ENCODE measurements at regions not wholly inside any gene's neighbourhood (a gene's known extent, or its start where the extent isn't known, plus 50 kb on each side); places are given as distances from the start of the nearest gene placed in this dataset.
"Not testable (repeated sequence)": the region's sequence is repeated elsewhere in the genome, so short reads cannot be mapped to it uniquely, and the experiment has no call there.

DNA sequence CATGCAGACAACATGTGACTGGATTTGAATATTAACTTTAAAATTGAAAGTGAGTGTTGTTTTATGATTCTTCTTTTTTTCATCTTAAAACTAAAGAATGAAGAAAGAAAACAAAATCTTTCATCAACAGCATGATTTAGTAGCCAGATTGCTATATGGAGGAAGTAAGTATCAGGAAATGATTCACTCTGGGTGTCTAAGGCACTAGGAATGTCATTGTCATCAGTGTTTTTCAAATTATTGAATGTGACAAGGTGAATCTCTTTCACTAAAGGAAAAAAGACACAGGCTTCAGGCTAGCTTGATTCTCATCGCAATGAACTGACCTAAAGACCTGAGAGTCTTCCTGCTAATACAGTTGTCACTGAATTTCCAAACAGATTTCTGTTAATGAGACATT, 430.1 kb downstream of the FBXO15 start:
- DNase-seq = no peak

DNA sequence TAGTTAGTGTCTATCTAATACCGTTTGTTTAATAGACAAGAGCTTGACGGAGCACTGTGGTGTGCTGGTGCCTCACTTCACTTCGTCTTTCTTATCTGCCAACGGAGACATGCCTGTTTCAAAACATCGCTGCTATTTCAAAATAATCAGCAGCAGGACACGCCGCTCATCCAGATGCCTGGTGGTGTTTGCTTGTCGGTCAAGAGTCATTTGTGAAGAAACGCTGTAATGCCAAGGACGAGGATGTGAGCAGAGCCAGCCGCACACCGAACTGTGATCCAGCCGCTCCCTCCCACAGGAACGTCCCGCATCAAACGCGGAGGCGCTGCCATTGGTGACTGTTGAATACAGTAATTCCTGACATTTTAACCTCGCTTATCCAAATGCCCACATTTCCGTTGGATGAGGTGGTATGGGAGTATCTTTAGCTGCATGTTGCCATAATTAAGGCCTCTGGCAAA, 432.4 kb downstream of the FBXO15 start:
- no peak for DNase-seq

DNA sequence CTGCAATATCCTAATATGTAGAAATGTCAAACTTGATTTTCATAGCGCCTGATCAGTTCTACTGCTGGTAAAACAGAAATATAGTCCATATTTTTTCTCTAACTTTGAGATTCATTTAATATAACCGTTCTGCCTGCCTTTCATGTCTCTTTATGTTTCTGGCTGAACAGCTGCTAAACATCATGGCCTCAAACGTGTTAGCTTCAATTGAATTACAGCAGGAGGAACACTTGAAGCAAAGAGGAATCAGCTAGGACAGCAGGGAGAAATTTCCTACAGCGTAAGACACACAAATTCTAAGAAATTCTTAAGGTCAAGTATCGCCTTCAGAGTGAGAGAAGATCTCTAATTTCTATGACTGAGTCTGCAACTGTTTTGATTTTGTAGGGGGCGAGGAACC, 433.2 kb downstream of the FBXO15 start:
- no peak for DNase-seq

DNA sequence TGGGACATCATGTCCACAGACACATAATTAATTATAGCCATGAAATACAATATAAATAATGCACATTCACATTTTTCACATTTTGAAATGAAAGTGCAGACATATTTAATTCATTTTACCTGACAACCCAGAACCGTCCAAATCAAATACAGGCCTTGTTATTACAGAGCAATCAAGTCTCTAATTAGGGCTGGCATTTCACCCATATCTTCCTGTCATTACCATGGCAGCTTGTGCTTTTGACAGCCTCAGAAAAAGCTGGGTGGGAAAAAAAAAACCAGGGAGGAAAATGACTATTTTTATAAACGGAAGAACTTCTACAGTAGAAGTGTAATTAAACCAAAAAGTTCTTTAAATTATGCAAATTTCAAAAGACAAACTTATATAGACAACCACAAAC, 436.4 kb downstream of the FBXO15 start:
- DNase-seq = peak; percentile 17

DNA sequence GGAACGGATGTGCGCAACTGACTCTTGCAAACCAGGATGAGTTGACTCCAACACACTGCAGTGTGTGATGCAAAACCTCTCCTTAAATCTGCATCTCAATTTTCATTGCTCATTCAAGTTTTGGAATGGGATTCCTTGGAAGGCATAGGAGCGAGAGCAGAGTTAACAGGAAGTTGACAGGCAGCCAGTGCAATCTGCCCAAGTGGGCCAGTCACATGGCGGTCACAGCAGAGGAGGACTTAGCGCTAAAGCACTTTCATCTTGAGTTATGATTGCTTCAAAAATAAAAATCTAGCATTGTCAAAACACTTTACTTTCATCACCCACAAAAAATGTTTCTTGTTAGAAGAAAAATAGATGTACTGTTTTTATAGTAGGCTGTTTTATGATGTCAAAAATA, 439.0 kb downstream of the FBXO15 start:
- DNase-seq = no peak

DNA sequence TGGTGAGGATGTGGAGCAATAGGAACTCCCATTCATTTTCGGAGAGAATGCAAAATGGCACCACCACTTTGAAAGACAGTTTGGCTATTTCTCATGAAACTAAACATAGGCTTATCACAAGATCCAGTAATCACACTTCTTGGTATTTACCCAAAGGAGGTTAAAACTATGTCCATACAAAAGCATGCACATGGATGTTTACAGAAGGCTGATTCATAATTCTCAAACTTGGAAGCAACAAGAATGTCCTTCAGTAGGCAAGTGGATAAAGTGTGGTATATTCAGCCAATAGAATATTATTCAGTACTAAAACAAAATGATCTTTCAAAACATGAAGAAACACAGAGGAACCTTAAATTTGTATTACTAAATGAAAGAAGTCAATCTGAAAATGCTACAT, 440.6 kb downstream of the FBXO15 start:
- no peak for DNase-seq

DNA sequence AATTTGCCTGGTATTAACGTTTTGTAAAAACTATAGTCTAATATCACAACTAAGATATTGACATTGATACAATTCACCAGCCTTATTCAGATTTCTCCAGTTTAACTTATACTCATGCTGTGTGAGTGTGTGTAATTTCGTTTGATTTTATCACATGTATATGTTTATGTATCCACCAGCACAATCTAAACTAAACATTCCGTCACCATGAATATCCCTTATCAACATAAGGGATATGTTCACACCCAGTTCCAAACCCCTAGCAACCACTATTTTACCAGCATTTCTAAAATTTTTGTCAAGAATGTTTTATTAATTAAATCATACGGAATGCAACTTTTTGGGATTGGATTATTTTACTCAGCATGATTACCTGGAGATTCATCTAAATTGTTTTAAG, 450.3 kb downstream of the FBXO15 start:
- no peak for DNase-seq

DNA sequence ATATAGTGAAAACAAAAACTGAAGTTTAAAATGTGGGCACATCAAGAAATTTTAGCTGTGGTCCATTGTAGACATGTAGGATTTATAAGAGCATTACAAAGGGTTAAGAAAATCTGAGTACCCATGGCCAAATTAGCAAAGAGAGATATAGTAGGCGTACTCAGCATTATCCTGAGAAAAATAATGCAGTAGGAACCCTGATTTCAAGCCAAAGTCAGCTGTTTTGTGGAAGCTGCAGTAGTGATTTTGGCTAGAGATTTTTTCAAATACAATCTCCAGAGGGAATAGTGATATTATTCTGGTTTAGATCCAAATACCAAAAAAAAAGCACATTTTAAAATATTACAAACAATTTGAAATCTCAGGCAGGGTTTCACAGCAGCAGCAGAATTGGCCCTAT, 450.9 kb downstream of the FBXO15 start:
- DNase-seq = no peak

DNA sequence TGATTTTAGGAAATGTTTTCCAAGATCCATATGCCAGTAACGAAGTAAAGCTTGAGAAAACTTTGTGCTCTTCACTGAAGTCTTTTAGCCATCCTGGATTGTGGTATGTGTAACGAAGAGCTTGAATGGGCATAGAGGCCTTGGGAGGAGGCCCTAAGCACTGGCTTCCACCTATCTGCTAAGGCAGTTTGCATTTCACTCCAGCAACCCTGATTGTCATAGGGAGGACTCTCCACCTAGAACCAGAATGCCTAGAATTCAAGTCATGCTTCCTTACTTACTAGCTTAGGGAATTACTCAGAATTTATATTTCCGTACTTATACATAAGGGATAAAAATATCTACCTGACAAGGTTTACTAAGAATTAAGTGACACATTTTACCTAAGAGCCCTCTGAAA, 451.5 kb downstream of the FBXO15 start:
- no peak for DNase-seq

DNA sequence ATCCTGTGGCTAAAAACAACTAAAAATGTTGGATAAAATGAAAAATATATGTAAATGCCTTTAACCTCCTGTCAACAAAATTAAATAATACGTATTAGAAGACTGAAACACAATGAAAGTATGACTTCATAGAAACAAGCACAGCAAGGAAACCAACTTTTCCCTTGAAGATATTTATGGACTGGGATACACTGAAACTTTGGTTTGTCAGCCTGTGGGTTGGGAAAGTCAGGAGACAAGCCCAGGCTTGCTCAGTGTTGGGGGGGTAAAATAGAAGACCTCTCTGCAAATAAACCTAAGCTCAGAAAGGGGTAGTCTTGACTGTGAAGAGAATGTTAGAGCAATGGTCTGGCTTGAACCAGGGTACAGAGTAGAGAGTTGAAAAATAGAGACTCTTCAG, 454.5 kb downstream of the FBXO15 start:
- DNase-seq = no peak

DNA sequence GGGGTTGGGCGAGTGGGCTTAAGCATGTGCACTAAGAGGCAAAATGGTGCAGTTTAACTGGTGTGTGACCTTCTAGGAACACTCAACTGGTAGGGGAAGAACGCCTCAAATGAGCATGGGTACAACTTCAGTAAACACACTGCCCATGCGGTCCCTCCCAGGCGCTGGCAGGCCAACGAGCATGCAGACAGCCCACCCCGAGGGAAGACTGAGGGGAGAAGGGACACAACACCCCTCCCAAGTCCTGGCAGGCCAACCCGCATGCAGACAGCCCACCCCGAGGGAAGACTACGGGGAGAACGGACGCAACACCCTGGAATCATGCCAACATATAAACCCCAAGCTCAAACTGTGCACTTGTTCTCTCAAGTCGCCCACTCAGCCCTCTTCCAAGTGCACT, 456.0 kb downstream of the FBXO15 start:
- DNase-seq = no peak

DNA sequence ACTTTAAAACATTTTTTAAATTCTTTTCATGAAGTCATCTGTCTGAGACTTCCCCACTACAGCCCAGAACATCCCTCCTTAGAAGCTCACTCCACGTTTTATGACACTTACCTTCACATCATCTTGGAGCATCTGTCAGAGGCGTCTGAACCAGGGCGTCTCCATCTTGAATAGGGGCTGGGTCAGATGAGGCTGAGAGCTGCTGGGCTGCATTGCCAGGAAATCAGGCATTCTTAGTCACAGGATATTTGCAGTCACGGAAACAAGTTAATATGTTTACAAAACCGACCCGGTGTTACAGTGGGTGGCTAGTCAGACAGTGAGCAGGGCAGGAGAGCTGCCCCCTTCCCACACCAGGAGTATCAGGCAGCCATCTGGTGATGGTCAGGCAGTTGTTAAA, 456.5 kb downstream of the FBXO15 start:
- DNase-seq = no peak

DNA sequence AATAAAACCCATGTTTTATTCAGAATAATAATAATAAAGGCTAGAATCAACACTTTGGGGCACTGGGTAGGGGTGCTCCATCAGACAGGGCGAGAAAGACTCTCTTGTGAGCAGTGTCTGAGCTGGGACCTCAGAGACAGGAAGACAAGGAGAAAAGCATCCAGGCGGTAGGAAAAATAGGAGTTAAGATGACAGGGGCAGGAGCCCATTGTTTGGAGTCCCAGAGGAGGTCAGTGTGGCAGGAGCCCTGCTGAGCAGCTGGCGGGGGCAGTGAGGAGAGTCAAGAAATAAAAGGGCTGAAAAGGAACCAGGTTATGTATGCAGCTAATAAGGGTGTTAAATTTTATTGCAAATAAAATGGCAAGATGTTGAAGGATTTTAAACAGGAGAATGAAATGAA, 457.4 kb downstream of the FBXO15 start:
- DNase-seq = no peak

DNA sequence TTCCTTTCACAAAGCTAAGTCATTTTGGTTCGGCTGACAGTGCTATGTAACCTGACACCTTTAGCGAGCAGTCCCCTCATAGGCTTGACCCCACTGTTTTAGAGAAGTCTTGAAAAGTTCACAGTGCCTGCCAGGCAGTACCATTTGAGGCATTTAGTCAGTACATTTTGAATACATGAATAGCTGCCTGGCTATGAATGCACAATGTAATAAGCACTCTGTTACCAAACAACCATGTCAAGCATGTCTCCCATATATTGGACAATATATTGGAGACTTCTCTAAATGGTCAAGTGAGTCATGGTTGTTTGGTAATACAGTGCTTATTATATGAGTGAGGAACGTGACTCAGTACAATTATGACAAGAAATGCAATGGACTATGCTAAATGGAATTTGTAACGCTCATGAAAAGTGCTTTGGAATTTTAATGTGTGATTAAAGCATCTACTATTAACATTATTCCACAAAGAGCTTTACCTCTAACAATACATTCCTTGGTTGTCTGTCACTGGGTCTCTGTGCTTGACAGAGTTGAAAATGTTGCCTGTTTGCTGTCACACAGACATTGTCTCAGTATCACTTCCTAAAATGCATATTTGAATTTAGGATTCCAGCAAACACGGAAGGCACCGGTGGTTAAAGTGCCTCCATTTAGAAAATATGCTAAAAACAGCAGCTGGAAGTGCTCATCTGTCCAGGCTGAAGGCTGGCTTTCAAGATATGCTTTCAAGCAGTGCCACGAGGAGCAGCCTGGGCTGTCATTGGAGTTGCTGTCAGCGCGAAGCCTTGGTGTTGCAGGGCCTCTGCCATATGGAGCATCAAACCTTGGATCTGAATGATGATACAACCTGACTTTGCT, 458.6 kb downstream of the FBXO15 start:
- DNase-seq = no peak

DNA sequence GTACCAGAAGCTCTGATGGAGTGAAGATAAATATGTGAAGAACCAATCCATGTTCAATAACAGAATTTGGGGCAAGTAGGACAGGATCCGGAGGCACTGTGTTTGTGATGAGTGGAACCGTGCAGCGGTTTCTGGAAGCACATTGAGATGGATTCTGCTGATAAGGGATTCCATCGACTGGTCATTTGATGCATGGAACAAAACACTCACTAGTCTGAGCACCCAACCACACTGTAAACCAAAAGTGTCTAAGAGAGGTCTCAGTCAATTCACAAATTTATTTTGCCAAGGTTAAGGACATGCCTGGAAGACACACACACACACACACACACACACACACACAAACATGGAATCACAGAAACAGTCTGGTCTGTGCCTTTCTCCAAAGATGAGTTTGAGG, 459.5 kb downstream of the FBXO15 start:
- DNase-seq = no peak

DNA sequence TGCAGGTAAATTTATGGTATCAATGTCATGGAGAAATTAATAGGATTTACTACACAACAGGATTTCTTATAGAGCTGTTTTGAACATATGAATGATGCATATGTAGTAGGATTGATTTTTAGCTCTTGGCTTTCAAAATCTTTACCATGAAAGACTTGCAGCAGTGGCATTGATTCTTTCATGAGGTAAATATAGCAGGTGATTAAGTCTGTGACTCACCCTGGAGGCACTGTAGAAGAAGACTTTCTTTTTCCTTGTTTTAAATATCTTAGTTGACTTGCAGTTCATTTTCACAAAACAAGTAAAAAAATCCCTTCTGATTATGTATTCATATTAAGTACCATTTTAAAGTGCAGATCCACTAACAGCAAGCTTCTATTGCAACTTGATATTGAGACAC, 463.0 kb downstream of the FBXO15 start:
- DNase-seq = no peak

DNA sequence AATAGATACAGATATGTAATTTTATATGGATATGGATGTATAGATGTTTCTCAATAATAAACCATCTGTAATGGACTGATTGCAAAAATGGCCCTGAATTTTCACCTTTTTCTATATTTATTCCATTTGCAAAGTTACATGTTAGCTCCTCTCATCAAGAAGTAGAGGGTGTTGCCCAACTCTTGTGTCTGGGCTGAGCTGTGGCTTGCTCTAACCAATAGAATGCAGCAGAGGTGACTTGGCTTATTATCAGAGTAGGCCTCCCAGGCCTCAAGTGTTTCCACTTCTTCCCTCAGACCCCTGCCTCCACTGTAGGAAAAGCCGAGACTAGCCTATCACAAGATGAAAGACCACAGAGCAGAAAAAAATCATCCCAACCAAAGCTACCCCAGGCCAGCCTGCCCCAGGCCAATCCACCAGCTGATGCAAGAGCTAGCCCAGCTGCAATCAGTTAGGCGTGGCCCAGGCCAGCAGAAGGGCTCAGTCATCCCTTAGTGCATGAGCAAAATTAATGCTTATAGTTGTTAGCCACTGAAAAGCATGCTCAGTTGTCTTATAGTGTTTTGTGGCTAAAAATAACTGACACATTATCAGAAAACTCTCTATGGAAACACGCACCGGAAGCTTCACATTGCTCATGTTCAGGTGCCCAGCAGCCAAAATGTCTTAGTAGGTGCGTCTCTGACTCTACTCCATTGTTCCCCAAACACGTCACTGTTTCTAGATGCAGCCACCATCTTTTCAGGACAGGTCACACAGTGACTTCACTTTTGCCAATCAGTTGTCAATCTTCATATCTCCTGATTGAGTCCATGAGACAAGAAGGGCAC, 464.0 kb downstream of the FBXO15 start:
- no peak for DNase-seq

DNA sequence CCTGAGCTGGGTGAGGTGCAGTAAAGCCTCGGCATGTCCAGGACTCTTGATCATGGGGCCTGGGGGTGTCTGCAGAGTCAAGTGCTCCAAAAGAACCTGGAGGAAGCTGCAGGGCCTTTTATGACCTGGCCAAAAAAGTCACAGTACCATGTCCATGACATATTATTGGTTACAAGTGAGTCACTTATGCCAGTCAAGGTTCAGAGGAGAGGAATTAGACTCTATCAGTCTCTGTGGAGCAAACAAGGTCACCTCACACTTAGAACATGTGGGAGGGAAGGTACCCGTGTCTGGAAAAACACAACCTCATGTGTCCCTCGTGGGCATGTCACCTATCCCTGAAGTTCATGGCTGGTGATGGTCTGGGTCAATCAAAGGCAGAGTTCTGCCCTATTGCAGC, 465.7 kb downstream of the FBXO15 start:
- no peak for DNase-seq

DNA sequence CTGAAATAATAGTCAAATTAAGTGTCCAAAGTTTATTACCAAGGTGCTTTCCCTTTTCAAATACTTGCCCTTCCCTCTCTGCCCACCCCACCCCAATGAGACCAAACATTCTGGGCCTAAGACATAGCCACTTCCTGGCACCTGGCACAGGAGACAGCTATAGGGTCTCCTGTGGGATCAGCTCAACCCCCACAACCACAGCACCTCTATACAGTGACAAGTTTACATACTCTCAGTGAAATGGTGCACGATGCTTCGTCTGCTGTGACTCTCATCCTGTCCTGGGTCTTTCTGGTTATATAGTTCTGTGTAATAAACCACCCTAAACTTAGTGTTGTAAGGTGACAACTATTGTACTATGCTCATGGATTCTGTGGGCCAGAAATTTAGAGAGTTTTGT, 466.2 kb downstream of the FBXO15 start:
- no peak for DNase-seq

DNA sequence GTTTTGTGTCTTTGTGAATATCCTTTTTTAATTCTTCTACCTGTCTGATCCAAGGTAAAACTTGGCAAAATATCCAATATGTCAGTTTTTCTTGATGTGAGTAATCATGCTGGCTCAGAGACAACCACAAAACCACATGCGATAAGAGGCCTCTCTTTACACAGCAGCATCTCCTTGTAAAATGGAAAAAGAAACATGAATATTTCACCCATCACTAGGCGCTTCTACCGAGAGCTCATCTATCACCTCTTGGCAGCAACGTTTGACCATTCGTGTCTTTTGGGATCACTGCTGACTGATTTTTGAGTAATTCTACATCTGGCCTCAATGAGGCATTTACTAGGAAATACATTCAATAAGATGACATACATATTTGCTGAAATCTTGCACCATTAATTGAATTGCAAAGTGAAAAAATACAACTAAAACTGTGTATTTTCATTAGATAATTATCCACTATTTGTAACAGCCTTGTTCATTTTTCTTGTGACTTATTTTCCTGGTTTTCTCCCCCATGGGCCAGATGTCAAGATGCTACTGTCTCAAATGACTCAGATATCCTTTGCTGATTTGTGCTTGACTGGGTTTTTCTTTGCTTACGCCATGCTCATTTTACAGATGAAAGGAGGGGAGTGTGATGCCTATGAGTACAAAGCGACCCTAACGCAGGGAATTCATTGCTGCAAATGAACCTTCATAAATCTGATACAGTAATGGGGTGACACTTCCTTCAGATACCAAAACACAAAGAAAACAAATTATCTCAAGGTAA, 467.5 kb downstream of the FBXO15 start:
- no peak for DNase-seq

DNA sequence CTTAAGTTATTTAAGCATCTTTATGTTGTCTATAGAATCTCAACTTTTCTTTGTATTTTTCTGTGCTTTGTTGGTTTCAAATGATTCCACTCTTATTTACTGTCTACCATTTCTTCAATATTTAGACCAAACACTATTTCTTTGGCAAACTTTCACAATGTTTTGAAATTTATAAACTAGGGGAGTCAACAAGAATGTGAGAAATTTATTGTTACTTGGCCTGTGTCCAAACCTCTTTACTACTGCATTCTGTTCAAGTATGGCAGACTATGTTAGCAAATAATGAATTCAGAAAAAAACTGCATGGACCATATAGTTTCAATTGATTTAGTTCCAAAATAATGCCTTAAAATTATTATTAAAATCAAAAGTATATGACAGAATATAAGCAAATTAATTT, 470.2 kb downstream of the FBXO15 start:
- no peak for DNase-seq

DNA sequence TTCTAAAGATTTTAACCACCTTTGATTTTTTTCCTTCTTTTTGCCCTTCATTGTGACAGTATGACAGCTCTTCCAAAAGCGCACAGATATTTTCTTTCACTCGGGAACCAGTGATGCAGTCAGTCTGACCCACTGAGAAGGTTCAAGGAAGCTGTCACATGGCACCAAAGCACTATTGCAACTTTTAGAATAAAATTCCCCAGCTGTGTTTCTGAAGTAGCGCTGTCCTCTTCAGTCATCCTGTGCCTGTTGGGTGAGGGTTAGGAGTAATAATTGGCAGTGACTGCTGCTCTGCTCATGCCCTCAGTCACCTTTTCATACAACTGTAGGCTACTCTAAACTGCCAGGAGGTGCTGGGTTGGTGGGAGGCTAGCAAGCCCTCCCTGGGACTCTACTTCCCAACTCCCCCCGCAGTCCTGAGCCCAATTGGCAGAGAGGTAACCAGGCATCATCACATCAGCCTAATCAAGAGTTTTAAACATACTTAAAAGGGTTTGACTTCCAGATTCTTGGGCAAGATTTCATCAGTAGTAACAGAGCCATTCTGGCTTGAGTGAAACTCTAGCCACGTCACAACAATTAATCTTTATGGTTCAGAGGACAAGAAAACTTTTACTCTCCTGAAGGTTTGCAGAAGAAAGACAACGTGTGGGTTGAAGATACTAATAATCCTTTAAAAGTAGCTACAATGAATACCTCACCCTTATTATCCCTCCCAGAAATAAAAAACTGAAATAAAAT, 473.3 kb downstream of the FBXO15 start:
- no peak for DNase-seq

DNA sequence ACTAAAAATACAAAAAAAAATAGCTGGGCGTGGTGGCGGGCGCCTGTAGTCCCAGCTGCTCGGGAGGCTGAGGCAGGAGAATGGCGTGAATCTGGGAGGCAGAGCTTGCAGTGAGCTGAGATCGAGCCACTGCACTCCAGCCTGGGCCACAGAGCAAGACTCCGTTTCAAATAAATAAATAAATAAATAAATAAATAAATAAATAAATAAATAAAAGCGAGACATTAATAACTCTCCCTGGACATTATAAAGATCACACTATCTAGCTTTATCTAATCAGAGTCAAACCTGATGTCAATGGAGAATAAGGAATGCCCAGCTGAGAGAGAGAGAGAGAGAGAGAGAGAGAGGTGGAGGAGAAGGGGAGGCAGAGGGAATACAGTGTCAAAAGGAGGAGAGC, 476.2 kb downstream of the FBXO15 start:
- not testable (repeated sequence) for DNase-seq
